GM23338 (cell line): ENCODE measurements at regions not wholly inside any gene's neighbourhood (a gene's known extent, or its start where the extent isn't known, plus 50 kb on each side); places are given as distances from the start of the nearest gene placed in this dataset.

ENCODE experiments used
- ATAC-seq: fragments of 200-7000 bp; cut with Tn5 transposase; 3 replicates; pipeline ENCODE4 v1.9.1; 2020
- DNase-seq: peaks from one replicate; pipeline ENCODE4 v3.0.0-alpha.2; 2015; ENCODE audit warnings: low spot score
- H2AFZ ChIP-seq: fragments of 200-600 bp; sonication (generic); 2 replicates; pipeline ENCODE4 v1.8.0; 2016; ENCODE audit warnings: antibody characterized with exemption, mild to moderate bottlenecking, moderate library complexity
- H3F3A ChIP-seq: fragments of 200-600 bp; sonication (generic); replicated peaks from 2 replicates; pipeline ENCODE4 v1.8.0; 2017; ENCODE audit warnings: antibody characterized with exemption, mixed run types, low read depth
- H3K27ac ChIP-seq: fragments of 200-600 bp; sonication (generic); 2 replicates; pipeline ENCODE4 v1.6.1; 2016; ENCODE audit warnings: low read depth
- H3K27me3 ChIP-seq: fragments of 200-600 bp; sonication (generic); 2 replicates; pipeline ENCODE4 v1.8.0; 2016; ENCODE audit warnings: mild to moderate bottlenecking, mixed run types, moderate library complexity; ENCODE audit not compliant: insufficient read depth
- H3K36me3 ChIP-seq: fragments of 200-600 bp; sonication (generic); 2 replicates; pipeline ENCODE4 v1.8.0; 2016; ENCODE audit warnings: mild to moderate bottlenecking; ENCODE audit not compliant: insufficient read depth
- H3K4me1 ChIP-seq: fragments of 200-600 bp; sonication (generic); 2 replicates; pipeline ENCODE4 v1.8.0; 2016; ENCODE audit warnings: mild to moderate bottlenecking, moderate library complexity; ENCODE audit not compliant: insufficient read depth
- H3K4me2 ChIP-seq: fragments of 200-600 bp; sonication (generic); 2 replicates; pipeline ENCODE4 v1.7.1; 2017; ENCODE audit warnings: mixed run types
- H3K4me3 ChIP-seq: fragments of 200-600 bp; sonication (generic); 2 replicates; pipeline ENCODE4 v1.6.1; 2016; ENCODE audit warnings: mixed run types
- H3K79me2 ChIP-seq: fragments of 200-600 bp; sonication (generic); replicated peaks from 2 replicates; pipeline ENCODE4 v1.8.0; 2017; ENCODE audit warnings: mild to moderate bottlenecking; ENCODE audit not compliant: insufficient read depth
- H3K9me2 ChIP-seq: fragments of 200-600 bp; sonication (generic); 2 replicates; pipeline ENCODE4 v1.8.0; 2017; ENCODE audit not compliant: insufficient read depth
- H4K20me1 ChIP-seq: fragments of 200-600 bp; sonication (generic); replicated peaks from 2 replicates; pipeline ENCODE4 v1.8.0; 2017; ENCODE audit warnings: mild to moderate bottlenecking; ENCODE audit not compliant: insufficient read depth
- H3K27ac Mint-ChIP-seq: 2 replicates; pipeline ENCODE4 v1.8.0; 2020; ENCODE audit warnings: inconsistent platforms, mild to moderate bottlenecking, moderate library complexity, mixed read lengths
- H3K27me3 Mint-ChIP-seq: 3 replicates; pipeline ENCODE4 v1.8.0; 2022; ENCODE audit warnings: low read depth, mild to moderate bottlenecking, moderate library complexity, mixed read lengths, inconsistent platforms; ENCODE audit not compliant: insufficient read depth, poor library complexity
- H3K36me3 Mint-ChIP-seq: 3 replicates; pipeline ENCODE4 v1.8.0; 2021; ENCODE audit warnings: low read depth, mild to moderate bottlenecking, inconsistent platforms, moderate library complexity, mixed read lengths
- H3K4me1 Mint-ChIP-seq: 3 replicates; pipeline ENCODE4 v1.8.0; 2020; ENCODE audit warnings: mild to moderate bottlenecking, inconsistent platforms, mixed read lengths
- H3K4me3 Mint-ChIP-seq: 3 replicates; pipeline ENCODE4 v1.8.0; 2021; ENCODE audit warnings: moderate library complexity, mild to moderate bottlenecking, inconsistent platforms, mixed read lengths
- H3K9me3 Mint-ChIP-seq: 3 replicates; pipeline ENCODE4 v1.8.0; 2020; ENCODE audit warnings: moderate library complexity, mild to moderate bottlenecking, inconsistent platforms, mixed read lengths
- CREB1 ChIP-seq: fragments of 250-450 bp; sonication (Bioruptor Pico); IDR thresholded peaks from 2 replicates; pipeline ENCODE4 v1.5.0; 2020; ENCODE audit warnings: low read depth, mild to moderate bottlenecking, moderate library complexity
- ETS1 ChIP-seq: IDR thresholded peaks from 2 replicates; pipeline ENCODE4 v1.6.1; 2016; ENCODE audit warnings: antibody characterized with exemption
- EZH2 ChIP-seq: fragments of 200-600 bp; sonication (generic); IDR thresholded peaks from one replicate; pipeline ENCODE4 v1.8.0; 2017; ENCODE audit warnings: antibody characterized with exemption, mild to moderate bottlenecking, low read depth; ENCODE audit not compliant: unreplicated experiment
- EZH2phosphoT487 ChIP-seq: fragments of 200-600 bp; sonication (generic); IDR thresholded peaks from one replicate; pipeline ENCODE4 v1.8.1; 2018; ENCODE audit warnings: antibody characterized with exemption; ENCODE audit not compliant: unreplicated experiment
- JUNB ChIP-seq: IDR thresholded peaks from one replicate; pipeline ENCODE4 v1.6.1; 2016; ENCODE audit warnings: antibody characterized with exemption; ENCODE audit not compliant: unreplicated experiment
- NANOG ChIP-seq: IDR thresholded peaks from 2 replicates; pipeline ENCODE4 v1.6.1; 2016; ENCODE audit warnings: antibody characterized with exemption, borderline replicate concordance
- POLR2AphosphoS5 ChIP-seq: IDR thresholded peaks from 2 replicates; pipeline ENCODE4 v1.6.1; 2016; ENCODE audit warnings: antibody characterized with exemption, low read depth
- STAT1 ChIP-seq: IDR thresholded peaks from one replicate; pipeline ENCODE4 v1.6.1; 2016; ENCODE audit warnings: antibody characterized with exemption; ENCODE audit not compliant: unreplicated experiment
- ZNF114 ChIP-seq: fragments of 250-450 bp; sonication (Bioruptor Pico); IDR thresholded peaks from 2 replicates; pipeline ENCODE4 v1.5.0; 2020; ENCODE audit warnings: mild to moderate bottlenecking, moderate library complexity
- ZNF331 ChIP-seq: fragments of 250-450 bp; sonication (Bioruptor Pico); IDR thresholded peaks from 2 replicates; pipeline ENCODE4 v1.5.0; 2020; ENCODE audit warnings: low read depth, mild to moderate bottlenecking, moderate library complexity
- ZNF462 ChIP-seq: fragments of 250-450 bp; sonication (Bioruptor Pico); IDR thresholded peaks from 2 replicates; pipeline ENCODE4 v1.5.0; 2020; ENCODE audit warnings: mild to moderate bottlenecking, moderate library complexity
- TF ChIP-seq, protein P1 (sequence below), 2 experiments: fragments of 200-600 bp in 1 of 2; sonication (generic) in 1 of 2; conservative IDR thresholded peaks; 2 replicates each; pipeline versions ENCODE4 v1.5.1 to v1.6.1; 2016 to 2017; ENCODE audit warnings: antibody characterized with exemption in 2 of 2, low read depth in 2 of 2, mild to moderate bottlenecking in 2 of 2, moderate library complexity in 1 of 2
- TF ChIP-seq, protein P2 (sequence below): IDR thresholded peaks from one replicate; pipeline ENCODE4 v1.6.1; 2018; ENCODE audit warnings: antibody characterized with exemption; ENCODE audit not compliant: unreplicated experiment

GRCh38 chr5:143533475-143533874, 130.0 kb upstream of the NR3C1 start:
- Histone ChIP-seq H3K27ac (no peak overlapping the region), H3K4me3 (no peak overlapping the region), H2AFZ (no peak overlapping the region), H3K4me1 (no peaks in the 10 kb centered on the region), H3K36me3 (no peaks in the 10 kb centered on the region), H3K4me2 (no peak overlapping the region), H4K20me1 (no peaks in the 10 kb centered on the region), H3K27me3 (no peaks in the 10 kb centered on the region), H3F3A (no peaks in the 10 kb centered on the region), H3K9me2 (no peaks in the 10 kb centered on the region; the same call in 1 of the 2 replicates), H3K79me2 (no peaks in the 10 kb centered on the region)
- Mint-ChIP-seq H3K9me3 (no peaks in the 10 kb centered on the region), H3K4me3 (no peak overlapping the region), H3K36me3 (no peaks in the 10 kb centered on the region), H3K27ac (no peak overlapping the region), H3K27me3 (no peaks in the 10 kb centered on the region), H3K4me1 (no peaks in the 10 kb centered on the region)
- no peak for TF ChIP-seq ZNF331 (CRISPR knock-in tag)
- TF ChIP-seq, protein P1, sequence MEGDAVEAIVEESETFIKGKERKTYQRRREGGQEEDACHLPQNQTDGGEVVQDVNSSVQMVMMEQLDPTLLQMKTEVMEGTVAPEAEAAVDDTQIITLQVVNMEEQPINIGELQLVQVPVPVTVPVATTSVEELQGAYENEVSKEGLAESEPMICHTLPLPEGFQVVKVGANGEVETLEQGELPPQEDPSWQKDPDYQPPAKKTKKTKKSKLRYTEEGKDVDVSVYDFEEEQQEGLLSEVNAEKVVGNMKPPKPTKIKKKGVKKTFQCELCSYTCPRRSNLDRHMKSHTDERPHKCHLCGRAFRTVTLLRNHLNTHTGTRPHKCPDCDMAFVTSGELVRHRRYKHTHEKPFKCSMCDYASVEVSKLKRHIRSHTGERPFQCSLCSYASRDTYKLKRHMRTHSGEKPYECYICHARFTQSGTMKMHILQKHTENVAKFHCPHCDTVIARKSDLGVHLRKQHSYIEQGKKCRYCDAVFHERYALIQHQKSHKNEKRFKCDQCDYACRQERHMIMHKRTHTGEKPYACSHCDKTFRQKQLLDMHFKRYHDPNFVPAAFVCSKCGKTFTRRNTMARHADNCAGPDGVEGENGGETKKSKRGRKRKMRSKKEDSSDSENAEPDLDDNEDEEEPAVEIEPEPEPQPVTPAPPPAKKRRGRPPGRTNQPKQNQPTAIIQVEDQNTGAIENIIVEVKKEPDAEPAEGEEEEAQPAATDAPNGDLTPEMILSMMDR (conservative IDR thresholded peaks at IDR 0.05; ENCODE audit: low read depth in 2 of 2) = no peak
- TF ChIP-seq, protein P2, sequence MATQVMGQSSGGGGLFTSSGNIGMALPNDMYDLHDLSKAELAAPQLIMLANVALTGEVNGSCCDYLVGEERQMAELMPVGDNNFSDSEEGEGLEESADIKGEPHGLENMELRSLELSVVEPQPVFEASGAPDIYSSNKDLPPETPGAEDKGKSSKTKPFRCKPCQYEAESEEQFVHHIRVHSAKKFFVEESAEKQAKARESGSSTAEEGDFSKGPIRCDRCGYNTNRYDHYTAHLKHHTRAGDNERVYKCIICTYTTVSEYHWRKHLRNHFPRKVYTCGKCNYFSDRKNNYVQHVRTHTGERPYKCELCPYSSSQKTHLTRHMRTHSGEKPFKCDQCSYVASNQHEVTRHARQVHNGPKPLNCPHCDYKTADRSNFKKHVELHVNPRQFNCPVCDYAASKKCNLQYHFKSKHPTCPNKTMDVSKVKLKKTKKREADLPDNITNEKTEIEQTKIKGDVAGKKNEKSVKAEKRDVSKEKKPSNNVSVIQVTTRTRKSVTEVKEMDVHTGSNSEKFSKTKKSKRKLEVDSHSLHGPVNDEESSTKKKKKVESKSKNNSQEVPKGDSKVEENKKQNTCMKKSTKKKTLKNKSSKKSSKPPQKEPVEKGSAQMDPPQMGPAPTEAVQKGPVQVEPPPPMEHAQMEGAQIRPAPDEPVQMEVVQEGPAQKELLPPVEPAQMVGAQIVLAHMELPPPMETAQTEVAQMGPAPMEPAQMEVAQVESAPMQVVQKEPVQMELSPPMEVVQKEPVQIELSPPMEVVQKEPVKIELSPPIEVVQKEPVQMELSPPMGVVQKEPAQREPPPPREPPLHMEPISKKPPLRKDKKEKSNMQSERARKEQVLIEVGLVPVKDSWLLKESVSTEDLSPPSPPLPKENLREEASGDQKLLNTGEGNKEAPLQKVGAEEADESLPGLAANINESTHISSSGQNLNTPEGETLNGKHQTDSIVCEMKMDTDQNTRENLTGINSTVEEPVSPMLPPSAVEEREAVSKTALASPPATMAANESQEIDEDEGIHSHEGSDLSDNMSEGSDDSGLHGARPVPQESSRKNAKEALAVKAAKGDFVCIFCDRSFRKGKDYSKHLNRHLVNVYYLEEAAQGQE = no peak
- TF ChIP-seq ZNF114 (CRISPR knock-in tag) = no peak
- TF ChIP-seq CREB1 (CRISPR knock-in tag) = no peak
- no peak for TF ChIP-seq EZH2
- no peak for TF ChIP-seq NANOG
- no peak for TF ChIP-seq POLR2AphosphoS5
- TF ChIP-seq ZNF462 (CRISPR knock-in tag) = no peak
- no peak for TF ChIP-seq STAT1
- no peak for TF ChIP-seq ETS1
- no peak for TF ChIP-seq JUNB
- TF ChIP-seq EZH2phosphoT487 = no peak
- DNase-seq (no peak), ATAC-seq (no peak)
